H1 (cell line): ENCODE measurements at regions not wholly inside any gene's neighbourhood (a gene's known extent, or its start where the extent isn't known, plus 50 kb on each side); places are given as distances from the start of the nearest gene placed in this dataset.

Experiments used
- CTCF ChIA-PET: fragments of 300-600 bp; sonication (Branson Sonifier 250); formaldehyde crosslinking; loops from one replicate; lab custom pipeline; 2021; ENCODE audit not compliant: partially characterized antibody; lab: Charles Lee
- POLR2A ChIA-PET: fragments of 300-600 bp; sonication (Branson Sonifier 250); formaldehyde crosslinking; loops from one replicate; lab custom pipeline; 2021; ENCODE audit warnings: inconsistent platforms; ENCODE audit not compliant: partially characterized antibody; lab: Charles Lee
- DNase-seq, 2 experiments: peaks; one replicate each; pipeline versions ENCODE4 v3.0.0 to v3.0.0-alpha.2; 2010 to 2022; ENCODE audit warnings: low spot score in 2 of 2, low read depth in 1 of 2, mixed read lengths in 1 of 2
- FAIRE-seq: peaks from 2 replicates; lab custom pipeline; 2011; peaks lifted over from hg19 to GRCh38; lab: Jason Lieb, UNC
- H2AFZ ChIP-seq: 2 replicates; pipeline ENCODE4 v1.8.1; 2012; ENCODE audit warnings: low read length, inconsistent platforms
- H2AK5ac ChIP-seq: 2 replicates; pipeline ENCODE4 v1.6.1; 2013; ENCODE audit warnings: low read depth, low read length
- H2BK120ac ChIP-seq: replicated peaks from 2 replicates; pipeline ENCODE3; 2013; ENCODE audit warnings: low read depth, low read length, inconsistent platforms
- H2BK12ac ChIP-seq: 2 replicates; pipeline ENCODE4 v1.6.1; 2013; ENCODE audit warnings: low read depth, low read length
- H2BK15ac ChIP-seq: 2 replicates; pipeline ENCODE4 v1.6.1; 2013; ENCODE audit warnings: low read length
- H2BK20ac ChIP-seq: 2 replicates; pipeline ENCODE4 v1.6.1; 2013; ENCODE audit warnings: low read length
- H2BK5ac ChIP-seq: 2 replicates; pipeline ENCODE4 v1.6.1; 2013; ENCODE audit warnings: low read depth, low read length
- H3K14ac ChIP-seq: 2 replicates; pipeline ENCODE4 v1.6.1; 2013; ENCODE audit warnings: inconsistent platforms; ENCODE audit not compliant: insufficient read length
- H3K18ac ChIP-seq: 2 replicates; pipeline ENCODE4 v1.6.1; 2013; ENCODE audit warnings: low read length; ENCODE audit errors: extremely low read depth
- H3K23ac ChIP-seq: 2 replicates; pipeline ENCODE4 v1.6.1; 2013; ENCODE audit warnings: inconsistent platforms; ENCODE audit not compliant: insufficient read length
- H3K23me2 ChIP-seq: 2 replicates; pipeline ENCODE4 v1.6.1; 2013; ENCODE audit warnings: low read depth, low read length
- H3K27ac ChIP-seq: 2 replicates; pipeline ENCODE4 v1.6.1; 2011; ENCODE audit warnings: low read depth, low read length, inconsistent platforms
- H3K27me3 ChIP-seq, 4 experiments: replicated peaks in 1 of 4; 1 replicate in 1 of 4; 2 replicates in 3 of 4; pipeline versions ENCODE4 v1.6.1 to v1.8.1; 2011 to 2013; ENCODE audit warnings: low read length in 3 of 4, mild to moderate bottlenecking in 3 of 4, inconsistent platforms in 2 of 4, mixed read lengths in 2 of 4, moderate library complexity in 1 of 4; ENCODE audit not compliant: control insufficient read depth in 3 of 4, insufficient read depth in 3 of 4; ENCODE audit errors: extremely low read depth in 1 of 4
- H3K36me3 ChIP-seq, 4 experiments: 2 replicates each; pipeline versions ENCODE4 v1.6.1 to v1.8.1; 2011 to 2013; ENCODE audit warnings: mild to moderate bottlenecking in 4 of 4, low read length in 3 of 4, moderate library complexity in 2 of 4, control low read depth in 1 of 4, inconsistent platforms in 1 of 4; ENCODE audit not compliant: insufficient read depth in 4 of 4, control insufficient read depth in 2 of 4
- H3K4ac ChIP-seq: replicated peaks from 2 replicates; pipeline ENCODE3; 2013; ENCODE audit warnings: low read length, low read depth, mixed read lengths, inconsistent platforms; ENCODE audit not compliant: insufficient read length
- H3K4me1 ChIP-seq, 4 experiments: replicated peaks in 1 of 4; 1 replicate in 1 of 4; 2 replicates in 3 of 4; pipeline versions ENCODE4 v1.6.1 to v1.8.1; 2011 to 2013; ENCODE audit warnings: low read length in 3 of 4, inconsistent platforms in 2 of 4, mixed read lengths in 1 of 4; ENCODE audit not compliant: insufficient read depth in 4 of 4, control insufficient read depth in 3 of 4
- H3K4me2 ChIP-seq, 2 experiments: 2 replicates each; pipeline versions ENCODE4 v1.6.1 to v1.8.1; 2011 to 2013; ENCODE audit warnings: low read depth in 2 of 2, low read length in 2 of 2, control low read depth in 1 of 2, inconsistent platforms in 1 of 2, mild to moderate bottlenecking in 1 of 2; ENCODE audit not compliant: insufficient read depth in 1 of 2
- H3K4me3 ChIP-seq, 4 experiments: fragments of 200-600, 300-600 bp in 1 of 4; sonication (generic), shearing (Covaris generic), sonication (Bioruptor Twin) in 1 of 4; 2 replicates each; pipeline versions ENCODE4 v1.5.1 to v1.8.1; 2011 to 2016; ENCODE audit warnings: low read length in 4 of 4, low read depth in 3 of 4, control low read depth in 2 of 4, inconsistent platforms in 2 of 4, mild to moderate bottlenecking in 2 of 4, mixed read lengths in 1 of 4, moderate library complexity in 1 of 4; ENCODE audit not compliant: insufficient read depth in 2 of 4; ENCODE audit errors: extremely low read depth in 1 of 4
- H3K56ac ChIP-seq: replicated peaks from 2 replicates; pipeline ENCODE3; 2013; ENCODE audit warnings: low read depth, mild to moderate bottlenecking, mixed read lengths, low read length, inconsistent platforms; ENCODE audit not compliant: insufficient read length
- H3K79me1 ChIP-seq: 2 replicates; pipeline ENCODE4 v1.6.1; 2013; ENCODE audit warnings: low read depth, low read length, control low read depth
- H3K79me2 ChIP-seq, 2 experiments: 2 replicates each; pipeline versions ENCODE4 v1.6.1 to v1.8.1; 2012 to 2013; ENCODE audit warnings: low read length in 2 of 2, mild to moderate bottlenecking in 2 of 2, inconsistent platforms in 1 of 2; ENCODE audit not compliant: insufficient read depth in 2 of 2, control insufficient read depth in 1 of 2
- H3K9ac ChIP-seq, 4 experiments: replicated peaks in 1 of 4; 1 replicate in 1 of 4; 2 replicates in 3 of 4; pipeline versions ENCODE4 v1.6.1 to v1.8.1; 2011 to 2013; ENCODE audit warnings: low read depth in 3 of 4, low read length in 3 of 4, control low read depth in 2 of 4, mild to moderate bottlenecking in 2 of 4, moderate library complexity in 2 of 4, inconsistent platforms in 1 of 4; ENCODE audit errors: extremely low read depth in 1 of 4
- H3K9me3 ChIP-seq, 2 experiments: 2 replicates each; pipeline versions ENCODE4 v1.6.1 to v1.8.1; 2012 to 2013; ENCODE audit warnings: mild to moderate bottlenecking in 2 of 2, moderate library complexity in 2 of 2, control low read depth in 1 of 2, inconsistent platforms in 1 of 2, low read depth in 1 of 2, low read length in 1 of 2, mixed read lengths in 1 of 2; ENCODE audit not compliant: insufficient read depth in 2 of 2
- H4K20me1 ChIP-seq, 2 experiments: replicated peaks in 1 of 2; 2 replicates each; pipeline versions ENCODE3 to v1.8.1; 2011 to 2013; ENCODE audit warnings: inconsistent platforms in 2 of 2, low read length in 2 of 2, mild to moderate bottlenecking in 1 of 2; ENCODE audit not compliant: insufficient read depth in 2 of 2, control insufficient read depth in 1 of 2
- H4K5ac ChIP-seq: 2 replicates; pipeline ENCODE4 v1.6.1; 2013; ENCODE audit warnings: low read length, low read depth, mixed read lengths, inconsistent platforms; ENCODE audit not compliant: insufficient read length
- H4K8ac ChIP-seq: 2 replicates; pipeline ENCODE4 v1.8.0; 2013; ENCODE audit warnings: mild to moderate bottlenecking, moderate library complexity, low read length, inconsistent platforms; ENCODE audit not compliant: insufficient read depth; ENCODE audit errors: extremely low read depth
- H4K91ac ChIP-seq: replicated peaks from 2 replicates; pipeline ENCODE3; 2013; ENCODE audit warnings: low read length, mixed read lengths, inconsistent platforms; ENCODE audit not compliant: insufficient read length
- BCL11A ChIP-seq, 2 experiments: IDR thresholded peaks; one replicate each; pipeline ENCODE4 v1.6.1; 2011; ENCODE audit warnings: low read depth in 2 of 2, low read length in 2 of 2, mild to moderate bottlenecking in 2 of 2
- CBX5 ChIP-seq: fragments of 300-800, 300-1000 bp; sonication (generic); IDR thresholded peaks from 2 replicates; pipeline ENCODE4 v1.7.1; 2016; ENCODE audit warnings: antibody characterized with exemption, low read length, low read depth
- CTBP2 ChIP-seq: IDR thresholded peaks from 2 replicates; pipeline ENCODE4 v1.7.0; 2011; ENCODE audit warnings: borderline replicate concordance, mild to moderate bottlenecking, moderate library complexity, mixed read lengths, low read length; ENCODE audit not compliant: insufficient read depth, insufficient read length
- EZH2 ChIP-seq: fragments of 200-600 bp; sonication (generic); IDR thresholded peaks from 2 replicates; pipeline ENCODE4 v1.7.1; 2012; ENCODE audit warnings: low read depth, mild to moderate bottlenecking, moderate library complexity, low read length, inconsistent platforms; ENCODE audit not compliant: severe bottlenecking
- JUND ChIP-seq: IDR thresholded peaks from 2 replicates; pipeline ENCODE4 v1.6.1; 2011; ENCODE audit warnings: mild to moderate bottlenecking, improper control_type of control experiment, low read length
- KDM1A ChIP-seq: fragments of 200-600, 300-600 bp; sonication (generic); IDR thresholded peaks from 2 replicates; pipeline ENCODE4 v1.7.1; 2016; ENCODE audit warnings: mild to moderate bottlenecking, low read length, borderline replicate concordance
- POLR2AphosphoS5 ChIP-seq: IDR thresholded peaks from 2 replicates; pipeline ENCODE4 v1.6.1; 2011; ENCODE audit warnings: low read depth, low read length
- RFX5 ChIP-seq: IDR thresholded peaks from 2 replicates; pipeline ENCODE4 v1.6.1; 2011; ENCODE audit warnings: low read depth, low read length, improper control_type of control experiment, borderline replicate concordance
- TAF7 ChIP-seq: optimal IDR thresholded peaks from 2 replicates; pipeline ENCODE3; 2011; ENCODE audit warnings: low read depth, mild to moderate bottlenecking, inconsistent platforms, low read length, moderate library complexity, borderline replicate concordance
- WGBS, 2 experiments: shearing (Covaris generic) in 1 of 2; methylation state at CpG; one replicate each; pipeline versions ENCODE4 v1.1.6 to v1.1.7; 2013 to 2015; ENCODE audit warnings: low lambda C conversion rate in 2 of 2, mixed read lengths in 2 of 2, inconsistent platforms in 1 of 2, low coverage in 1 of 2, missing lambda C conversion rate in 1 of 2; ENCODE audit not compliant: insufficient replicate concordance in 2 of 2, insufficient coverage in 1 of 2, insufficient read length in 1 of 2; ENCODE audit errors: extremely low coverage in 1 of 2, missing lambda C conversion rate in 1 of 2; 5-methylcytosine and 5-hydroxymethylcytosine counted together
- TF ChIP-seq, protein P1 (sequence below), 3 experiments: IDR thresholded peaks; 1 replicate in 2 of 3; 2 replicates in 1 of 3; pipeline versions ENCODE4 v1.5.1 to v1.6.1; 2011; ENCODE audit warnings: low read length in 3 of 3, mild to moderate bottlenecking in 3 of 3, inconsistent platforms in 2 of 3, low read depth in 1 of 3, moderate library complexity in 1 of 3; ENCODE audit not compliant: insufficient read depth in 1 of 3; ENCODE audit errors: control extremely low read depth in 1 of 3

DNA sequence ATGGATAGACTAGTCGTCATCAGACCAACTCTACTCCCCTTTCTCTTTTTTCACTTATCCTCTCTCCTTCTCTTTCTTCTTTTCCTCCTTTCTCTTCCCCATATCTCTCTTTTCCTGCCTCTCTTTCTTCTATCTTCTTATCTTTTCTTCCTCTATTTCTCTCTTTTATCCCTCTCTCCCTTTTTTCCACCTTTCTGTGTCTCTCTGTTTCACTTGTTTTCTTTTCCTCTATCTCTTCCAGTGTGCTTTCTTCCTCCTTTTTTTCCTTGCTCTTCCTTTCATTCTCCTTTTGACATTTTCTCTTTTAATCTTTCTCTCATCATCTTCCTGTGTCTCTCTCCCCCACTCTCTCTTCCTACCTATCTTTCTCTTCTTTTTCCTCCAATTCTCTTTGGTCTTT, 159.0 kb upstream of the PTGFR start:
- no peaks in the 10 kb centered on the region for H3K27me3 ChIP-seq
- H2BK120ac ChIP-seq = no peak overlapping the region
- POLR2A ChIA-PET = no interaction called here
- no peaks in the 10 kb centered on the region for H3K23me2 ChIP-seq
- H3K9me3 ChIP-seq = no peaks in the 10 kb centered on the region
- H2AK5ac ChIP-seq = no peak overlapping the region
- no peaks in the 10 kb centered on the region for H3K79me2 ChIP-seq
- no peaks in the 10 kb centered on the region for H4K20me1 ChIP-seq
- no peak overlapping the region for H3K14ac ChIP-seq
- no peak overlapping the region for H4K8ac ChIP-seq
- FAIRE-seq (no peak), DNase-seq (no peak)
- H3K36me3 ChIP-seq = no peaks in the 10 kb centered on the region
- H3K4ac ChIP-seq = no peak overlapping the region
- no peak overlapping the region for H2BK15ac ChIP-seq
- no peak overlapping the region for H2BK5ac ChIP-seq
- H2BK12ac ChIP-seq = no peak overlapping the region
- H4K5ac ChIP-seq = no peak overlapping the region
- no peaks in the 10 kb centered on the region for H3K79me1 ChIP-seq
- CTCF ChIA-PET = interaction anchor here (1.6 to 3.4 kb wide), 5 partner anchors 10 to 341 kb away, joined by 4 to 21 read pairs (median 15); no protein-coding TSS in a partner anchor
- no peak overlapping the region for H2BK20ac ChIP-seq
- H2AFZ ChIP-seq = no peak overlapping the region
- no peak overlapping the region for H3K9ac ChIP-seq
- 88% methylated on average over 1 of the region's 1 CpG; no CpG with 5 or more reads in 1 of the 2 experiments for WGBS, 2 experiments
- no peak overlapping the region for H3K23ac ChIP-seq
- no peak overlapping the region for H3K18ac ChIP-seq
- H3K4me2 ChIP-seq = no peak overlapping the region
- H3K56ac ChIP-seq = no peak overlapping the region
- H3K27ac ChIP-seq = no peak overlapping the region
- H3K4me1 ChIP-seq = no peaks in the 10 kb centered on the region
- H3K4me3 ChIP-seq = no peak overlapping the region
- H4K91ac ChIP-seq = no peak overlapping the region
- TF ChIP-seq BCL11A (IDR thresholded peaks at IDR 0.05; ENCODE audit: low read depth in 2 of 2, low read length in 2 of 2) = no peak
- TF ChIP-seq CTBP2 = no peak
- TF ChIP-seq KDM1A = no peak
- TF ChIP-seq CBX5 = no peak
- no peak for TF ChIP-seq RFX5
- TF ChIP-seq POLR2AphosphoS5 = no peak
- TF ChIP-seq, protein P1, sequence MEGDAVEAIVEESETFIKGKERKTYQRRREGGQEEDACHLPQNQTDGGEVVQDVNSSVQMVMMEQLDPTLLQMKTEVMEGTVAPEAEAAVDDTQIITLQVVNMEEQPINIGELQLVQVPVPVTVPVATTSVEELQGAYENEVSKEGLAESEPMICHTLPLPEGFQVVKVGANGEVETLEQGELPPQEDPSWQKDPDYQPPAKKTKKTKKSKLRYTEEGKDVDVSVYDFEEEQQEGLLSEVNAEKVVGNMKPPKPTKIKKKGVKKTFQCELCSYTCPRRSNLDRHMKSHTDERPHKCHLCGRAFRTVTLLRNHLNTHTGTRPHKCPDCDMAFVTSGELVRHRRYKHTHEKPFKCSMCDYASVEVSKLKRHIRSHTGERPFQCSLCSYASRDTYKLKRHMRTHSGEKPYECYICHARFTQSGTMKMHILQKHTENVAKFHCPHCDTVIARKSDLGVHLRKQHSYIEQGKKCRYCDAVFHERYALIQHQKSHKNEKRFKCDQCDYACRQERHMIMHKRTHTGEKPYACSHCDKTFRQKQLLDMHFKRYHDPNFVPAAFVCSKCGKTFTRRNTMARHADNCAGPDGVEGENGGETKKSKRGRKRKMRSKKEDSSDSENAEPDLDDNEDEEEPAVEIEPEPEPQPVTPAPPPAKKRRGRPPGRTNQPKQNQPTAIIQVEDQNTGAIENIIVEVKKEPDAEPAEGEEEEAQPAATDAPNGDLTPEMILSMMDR (IDR thresholded peaks at IDR 0.05; ENCODE audit: control extremely low read depth in 1 of 3, insufficient read depth in 1 of 3, low read depth in 1 of 3, low read length in 3 of 3) = no peak
- TF ChIP-seq EZH2 = no peak
- TF ChIP-seq TAF7 = no peak
- TF ChIP-seq JUND = no peak
